GM10248 (cell line): ENCODE measurements at regions not wholly inside any gene's neighbourhood (a gene's known extent, or its start where the extent isn't known, plus 50 kb on each side); places are given as distances from the start of the nearest gene placed in this dataset.

ENCODE experiments used
- CTCF ChIA-PET: fragments of 300-600 bp; sonication (Branson Sonifier 250); formaldehyde crosslinking; extraction: SDS; loops from one replicate; lab custom pipeline; 2021; ENCODE audit warnings: antibody characterized with exemption; lab: Yijun Ruan, JAX
- POLR2A ChIA-PET: fragments of 350-650 bp; sonication (Branson Sonifier 250); formaldehyde crosslinking; extraction: SDS; loops from one replicate; lab custom pipeline; 2020; ENCODE audit warnings: antibody characterized with exemption; lab: Yijun Ruan, JAX
- DNase-seq: peaks from one replicate; pipeline ENCODE4 v3.0.0; 2012; ENCODE audit errors: extremely low spot score
- CTCF ChIP-seq: IDR thresholded peaks from 2 replicates; pipeline ENCODE4 v1.5.1; 2012; ENCODE audit warnings: mild to moderate bottlenecking, low read depth; ENCODE audit errors: extremely low read depth, missing control alignments, control extremely low read depth

GRCh38 chr10:30752481-30752881 lies 122.9 kb upstream of the LYZL2 start:
- TF ChIP-seq CTCF: no peak
- CTCF ChIA-PET: interaction anchor here (0.6 to 2.9 kb wide), 34 partner anchors 9 to 1073 kb away, joined by 3 to 28 read pairs (median 4); no protein-coding TSS in a partner anchor
- no peak for DNase-seq
- POLR2A ChIA-PET: no interaction called here

- ChIA-PET CTCF (interaction anchor here (0.6 to 2.9 kb wide), 36 partner anchors 8 to 1074 kb away, joined by 3 to 28 read pairs (median 4); no protein-coding TSS in a partner anchor), POLR2A (no interaction called here)
- peak; percentile 61 for DNase-seq
- TF ChIP-seq CTCF: peak; percentile 72
These were observed 122.3 kb upstream of the LYZL2 start for GRCh38 chr10:30751678-30752331.

GRCh38 chr10:30750971-30751677 lies 121.6 kb upstream of the LYZL2 start:
- CTCF ChIA-PET: interaction anchor here (0.8 to 2.9 kb wide), 23 partner anchors 8 to 1075 kb away, joined by 3 to 28 read pairs (median 6); no protein-coding TSS in a partner anchor
- no peak for TF ChIP-seq CTCF
- POLR2A ChIA-PET: no interaction called here
- no peak for DNase-seq

- POLR2A ChIA-PET: no interaction called here
These were observed 119.8 kb upstream of the LYZL2 start for GRCh38 chr10:30749385-30749784.

GRCh38 chr10:30748152-30748973 lies 118.8 kb upstream of the LYZL2 start:
- DNase-seq: no peak
- CTCF ChIA-PET: interaction anchor here (0.9 to 1.6 kb wide), 7 partner anchors 13 to 1022 kb away, joined by 3 to 5 read pairs (median 4); no protein-coding TSS in a partner anchor
- TF ChIP-seq CTCF: no peak
- POLR2A ChIA-PET: no interaction called here

More at GRCh38 chr10:30749385-30749784, 119.8 kb upstream of the LYZL2 start:
- CTCF ChIA-PET: interaction anchor here (0.9 to 1.8 kb wide), 7 partner anchors 9 to 1021 kb away, joined by 3 to 6 read pairs (median 3); no protein-coding TSS in a partner anchor
- no peak for DNase-seq
- TF ChIP-seq CTCF: no peak

GRCh38 chr10:30747633-30748032 lies 118.1 kb upstream of the LYZL2 start:
- DNase-seq: no peak
- no peak for TF ChIP-seq CTCF
- ChIA-PET CTCF (interaction anchor here (1.1 to 1.4 kb wide), 4 partner anchors 14 to 61 kb away, joined by 3 to 5 read pairs (median 4); no protein-coding TSS in a partner anchor), POLR2A (no interaction called here)
